Kidney glomerular epithelial cell (primary cell): ENCODE measurements at regions not wholly inside any gene's neighbourhood (a gene's known extent, or its start where the extent isn't known, plus 50 kb on each side); places are given as distances from the start of the nearest gene placed in this dataset.

ENCODE experiments used
- DNase-seq: peaks from one replicate; lab custom pipeline; 2025; lab: John Stamatoyannopoulos, UW

DNA sequence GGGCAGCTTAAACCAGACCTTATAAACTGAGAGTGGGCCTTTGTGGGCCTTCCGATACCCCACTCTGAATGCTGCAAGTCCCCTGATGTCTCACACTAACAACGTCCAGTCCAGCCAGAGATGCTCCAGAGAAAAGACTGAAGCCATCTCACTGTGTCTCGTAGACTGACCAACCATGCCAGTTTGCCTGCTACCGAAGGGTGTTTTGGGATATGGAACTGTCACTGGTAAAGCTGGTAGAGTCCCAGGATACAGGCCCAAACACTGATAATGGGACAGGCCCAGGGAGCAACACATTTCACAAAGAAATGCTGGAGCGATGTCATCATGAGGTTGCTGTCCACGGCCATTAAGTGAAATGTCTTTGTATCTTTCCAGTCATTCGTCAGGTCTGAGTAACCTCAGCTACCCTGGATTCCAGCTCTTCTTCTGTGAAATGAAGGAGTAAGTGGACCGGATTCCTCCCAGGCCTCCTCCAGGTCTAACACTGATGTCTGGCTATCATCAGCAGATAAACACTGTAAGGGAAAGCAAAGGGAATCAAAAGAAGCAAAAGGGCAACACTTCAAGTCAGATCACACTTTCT lies 81.6 kb downstream of the SLC5A7 start:
- no peak for DNase-seq

DNA sequence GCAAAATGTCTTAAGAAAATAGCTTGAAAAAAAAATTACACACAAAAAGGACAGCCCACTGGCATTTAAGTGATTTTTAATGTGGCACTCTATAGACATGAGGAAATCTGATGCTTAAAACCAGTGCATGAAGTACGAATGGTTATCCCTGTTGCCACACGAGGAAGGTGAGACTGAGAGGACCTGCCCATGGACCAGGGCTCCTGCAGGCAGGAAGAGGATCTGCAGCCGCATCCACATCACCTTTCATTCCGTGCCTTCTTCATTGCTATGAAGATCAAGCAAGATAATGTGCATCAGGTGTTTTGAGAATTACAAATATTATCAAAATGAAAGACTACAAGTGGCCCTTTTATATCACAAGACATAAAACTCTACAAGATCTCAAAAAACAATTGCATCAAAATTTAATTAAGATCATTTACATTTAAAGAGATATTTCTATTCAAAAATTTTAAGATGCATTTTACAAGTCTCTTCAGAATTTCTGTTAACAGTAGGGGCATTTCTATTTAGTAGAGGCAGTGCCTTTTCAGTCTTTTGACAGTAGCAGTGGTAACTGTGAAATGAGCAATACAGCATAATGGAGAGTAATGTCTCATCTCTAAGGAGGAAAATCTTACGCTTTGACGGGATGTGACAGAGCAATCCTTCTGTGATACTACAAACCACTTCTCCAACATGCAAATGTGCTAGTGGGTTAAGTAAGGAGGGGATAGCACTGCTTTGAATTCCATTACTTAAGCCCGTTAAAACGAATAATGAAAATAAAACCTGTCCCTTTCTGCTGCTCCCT lies 83.4 kb downstream of the SLC5A7 start:
- DNase-seq, result no peak

DNA sequence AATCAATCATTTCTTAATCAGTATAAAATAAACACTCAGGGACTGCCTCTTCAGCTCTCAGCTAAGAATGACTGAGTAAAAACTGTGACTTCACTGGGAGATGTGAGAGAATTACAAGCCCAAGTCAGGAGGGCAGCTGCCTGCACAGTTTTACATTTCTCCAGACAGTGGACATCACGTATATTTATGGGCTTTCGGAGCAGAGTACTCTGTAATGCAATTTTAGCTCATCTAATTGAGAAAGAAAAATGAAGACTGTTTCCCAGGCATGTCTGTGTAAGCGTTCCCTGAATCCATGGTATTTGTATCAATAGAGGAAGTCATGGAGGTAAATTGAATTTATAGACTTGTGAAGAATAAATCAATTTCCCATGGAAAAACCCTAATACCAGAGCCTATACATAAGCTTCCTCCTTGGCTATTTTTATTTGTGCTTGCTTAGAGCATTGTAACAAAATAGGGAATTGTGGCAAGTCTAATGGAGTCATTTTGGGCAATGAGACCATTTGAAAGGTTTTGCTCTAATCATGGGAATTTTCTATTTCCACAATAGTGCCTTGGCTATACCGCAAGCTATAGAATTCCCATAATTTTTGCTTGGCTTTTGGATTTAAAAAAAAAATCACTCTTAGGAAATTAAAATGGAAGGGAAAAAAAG lies 87.2 kb downstream of the SLC5A7 start:
- DNase-seq, result no peak

DNA sequence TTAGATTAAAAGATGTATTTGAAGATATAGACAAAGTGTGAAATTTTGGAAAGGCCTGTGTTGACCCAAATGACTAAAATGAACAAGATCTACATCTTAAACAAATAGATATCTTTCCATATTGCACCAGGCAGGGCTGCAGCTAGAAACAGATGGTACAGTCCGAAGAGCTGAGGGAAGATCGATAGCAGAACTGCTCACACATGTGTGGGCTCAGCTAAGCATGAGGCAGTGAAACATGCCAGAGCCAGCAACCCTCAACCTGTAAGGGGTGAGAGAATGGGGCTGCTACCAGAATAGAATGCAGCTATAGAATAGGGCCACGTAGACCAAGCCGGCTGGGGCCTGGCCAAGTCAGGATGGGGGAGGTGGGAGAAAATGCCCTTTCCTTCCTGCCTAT lies 87.8 kb downstream of the SLC5A7 start:
- no peak for DNase-seq

DNA sequence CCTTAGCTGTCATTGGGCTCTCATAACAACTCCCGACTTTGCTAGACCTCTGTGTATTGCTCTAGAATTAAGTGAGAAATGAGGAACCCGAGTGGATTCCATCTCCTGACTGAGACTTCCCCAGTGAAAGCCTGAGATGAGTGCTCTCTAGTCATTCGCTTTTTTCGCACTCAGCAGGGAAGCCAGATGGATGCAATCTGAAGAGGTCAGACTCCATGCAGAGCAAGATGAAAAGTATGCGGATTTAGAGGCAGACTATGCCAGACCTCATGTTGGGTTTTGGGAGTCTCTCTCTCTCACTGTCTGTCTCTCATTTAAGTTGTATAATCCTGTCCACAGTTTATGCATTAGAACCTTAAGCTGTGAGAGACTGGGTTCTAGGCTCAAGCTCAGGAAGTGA lies 88.6 kb downstream of the SLC5A7 start:
- DNase-seq, result no peak

DNA sequence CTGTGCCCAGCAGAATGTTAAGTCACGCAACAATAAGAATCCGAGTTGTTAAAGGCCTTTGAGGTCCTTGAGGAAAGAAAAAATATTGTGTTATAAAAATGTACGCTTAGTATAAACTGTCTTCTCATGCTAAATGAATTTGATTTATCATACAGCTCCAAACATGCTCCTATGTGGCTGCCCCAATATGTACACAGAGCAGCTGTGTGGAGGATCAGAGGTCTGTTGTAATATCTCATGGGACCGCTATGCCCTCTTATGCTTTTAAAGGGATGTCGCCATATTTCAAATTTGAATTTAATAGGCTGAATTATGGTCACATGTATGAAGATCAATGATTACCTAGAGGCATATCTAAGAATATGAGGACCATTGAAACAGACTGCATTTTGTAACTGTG lies 90.2 kb downstream of the SLC5A7 start:
- DNase-seq, result no peak

DNA sequence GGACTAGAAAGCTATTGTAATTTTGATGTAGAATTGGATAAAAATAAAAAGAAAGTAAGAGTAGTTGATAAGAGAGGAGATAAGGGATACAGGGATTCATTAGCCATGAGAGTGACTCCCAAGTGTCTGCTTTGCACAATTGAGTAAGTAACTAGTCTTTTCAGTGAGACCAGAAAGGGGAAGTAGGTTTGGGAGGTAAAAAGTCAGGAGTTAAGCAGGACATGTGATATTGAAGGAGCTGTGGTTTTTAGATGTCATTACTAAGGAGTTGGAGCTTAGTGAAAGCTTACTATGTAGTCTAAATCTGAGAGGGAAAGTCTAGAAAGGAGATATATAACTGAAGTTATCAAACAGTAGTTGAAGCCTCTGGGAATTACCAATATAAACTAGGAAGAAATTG lies 93.4 kb downstream of the SLC5A7 start:
- DNase-seq, result no peak

DNA sequence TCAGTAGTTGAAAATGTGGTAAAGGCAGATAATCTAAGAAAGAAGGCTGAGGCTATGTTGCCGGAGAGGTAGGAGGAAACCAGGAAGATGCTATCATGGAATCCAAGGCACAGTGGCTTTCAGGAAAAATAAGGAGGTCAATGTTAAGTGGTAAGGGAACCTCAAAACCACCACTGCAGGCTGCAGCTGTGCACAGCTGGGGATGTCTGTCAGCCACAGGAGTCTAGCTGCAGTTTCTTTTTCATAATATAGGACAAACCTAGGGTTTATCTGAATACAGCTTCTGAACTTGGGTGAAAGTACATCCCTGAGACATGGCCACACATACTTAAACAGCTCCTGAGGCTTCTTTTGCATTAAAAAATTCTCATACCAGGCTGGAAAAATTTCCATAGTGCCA lies 93.9 kb downstream of the SLC5A7 start:
- DNase-seq, result no peak

DNA sequence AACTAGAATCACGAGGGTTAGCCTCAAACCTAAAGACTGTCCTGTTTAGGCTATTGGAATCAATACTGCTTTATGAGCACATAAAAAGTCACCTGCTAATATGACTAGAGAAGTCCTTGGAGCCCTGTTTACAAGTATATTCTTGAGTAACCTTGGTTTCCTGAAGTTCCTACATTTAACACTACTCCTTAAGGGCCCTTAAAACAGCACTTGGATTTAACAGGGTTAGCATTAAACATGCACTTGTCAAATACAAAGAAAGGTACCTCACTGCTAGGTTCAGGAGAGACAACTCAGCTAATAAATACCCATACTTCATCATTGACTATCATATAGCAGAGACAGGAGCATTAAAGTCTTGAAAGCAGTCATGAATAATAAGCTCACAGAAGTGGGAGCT lies 96.7 kb downstream of the SLC5A7 start:
- DNase-seq, result no peak

DNA sequence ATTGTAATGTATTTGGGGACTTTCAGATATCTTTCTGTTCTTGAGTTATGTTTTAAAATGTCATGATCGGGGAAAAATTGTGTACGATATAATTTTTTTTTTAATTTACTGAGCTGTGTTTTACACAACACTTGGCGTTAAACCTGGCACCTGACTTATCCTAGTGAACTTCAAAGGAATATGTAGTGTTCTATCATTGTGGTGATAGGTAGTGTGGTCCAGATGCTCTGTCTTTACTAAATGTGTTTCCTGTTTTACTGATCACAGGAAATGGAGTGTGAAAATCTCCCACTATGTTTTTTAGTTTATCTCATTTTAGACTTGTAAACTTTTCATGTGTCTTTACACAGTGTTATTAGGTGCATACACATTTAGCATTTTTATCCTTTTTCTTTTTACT lies 98.0 kb downstream of the SLC5A7 start:
- DNase-seq, result no peak

DNA sequence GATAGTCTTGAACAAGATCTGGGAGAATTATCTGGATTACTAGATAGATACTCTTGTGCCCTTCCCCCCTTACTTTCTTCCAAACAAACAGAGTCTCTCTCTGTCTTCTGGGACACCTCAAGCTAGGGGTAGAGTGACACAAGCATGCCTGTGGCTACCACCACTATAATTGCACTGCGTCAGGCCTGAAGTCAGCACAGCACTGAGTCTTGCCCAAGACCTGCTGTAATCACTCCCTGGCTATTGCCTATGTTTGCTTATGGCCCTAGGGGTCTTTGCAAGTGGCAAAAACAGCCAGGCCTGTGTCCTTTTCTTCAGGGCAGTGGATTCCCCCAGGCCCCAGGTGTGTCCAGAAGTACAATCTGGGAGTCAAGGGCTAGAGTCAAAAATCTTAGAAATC lies 106.6 kb downstream of the SLC5A7 start:
- DNase-seq, result no peak

DNA sequence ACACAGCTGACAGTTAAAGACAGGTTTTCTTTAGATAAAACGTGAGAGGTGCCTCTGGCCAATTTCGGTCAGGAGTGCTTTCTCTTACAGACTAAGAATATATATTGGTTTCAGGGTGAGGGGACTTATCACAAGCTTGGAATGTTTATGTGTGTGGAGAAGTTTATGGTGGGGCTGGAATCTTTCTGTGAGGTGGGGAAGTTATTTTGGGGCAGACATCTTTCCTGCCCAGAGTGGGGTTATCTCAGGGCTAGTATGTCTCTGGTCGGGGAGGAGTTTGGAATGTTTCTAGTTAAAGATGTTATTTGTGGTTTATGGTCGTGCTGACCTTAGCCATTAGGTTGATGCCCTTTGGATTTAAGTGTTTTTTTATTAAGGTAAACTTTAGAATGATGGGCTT lies 115.2 kb downstream of the SLC5A7 start:
- no peak for DNase-seq

DNA sequence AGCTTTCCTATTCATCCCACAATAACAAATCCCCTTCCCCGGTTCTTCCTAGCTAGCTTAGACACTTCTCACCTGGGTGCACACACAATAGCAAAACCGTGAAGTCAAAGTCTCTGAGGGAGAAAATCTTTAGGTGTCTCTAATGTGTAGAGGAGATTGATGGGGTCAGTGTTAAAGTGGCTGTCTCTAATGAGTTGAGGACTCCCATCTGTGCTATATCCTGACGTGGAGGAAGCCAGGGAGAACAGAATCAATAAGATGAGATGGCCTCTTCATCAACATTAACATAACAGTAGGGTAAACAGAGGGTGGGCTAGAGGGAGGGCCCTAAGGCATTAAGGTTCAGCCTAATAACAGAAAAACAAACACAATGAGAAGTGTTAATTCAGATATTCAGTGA lies 120.4 kb downstream of the SLC5A7 start:
- no peak for DNase-seq

DNA sequence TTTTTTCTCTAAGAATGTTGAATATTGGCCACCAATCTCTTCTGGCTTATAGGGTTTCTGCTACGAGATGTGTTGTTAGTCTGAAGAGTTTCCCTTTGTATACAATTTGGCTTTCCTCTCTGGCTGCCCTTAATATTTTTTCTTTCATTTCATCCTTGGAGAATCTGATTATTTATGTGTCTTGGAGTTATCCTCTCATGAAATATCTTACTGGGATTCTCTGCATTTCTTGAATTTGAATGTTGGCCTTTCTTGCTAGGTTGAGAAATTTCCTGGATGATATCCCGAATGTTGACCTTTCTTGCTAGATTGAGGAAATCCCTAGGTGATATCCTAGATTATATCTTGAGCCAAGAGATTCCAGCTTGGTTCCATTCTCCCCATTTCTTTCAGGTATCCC lies 125.6 kb downstream of the SLC5A7 start:
- no peak for DNase-seq

DNA sequence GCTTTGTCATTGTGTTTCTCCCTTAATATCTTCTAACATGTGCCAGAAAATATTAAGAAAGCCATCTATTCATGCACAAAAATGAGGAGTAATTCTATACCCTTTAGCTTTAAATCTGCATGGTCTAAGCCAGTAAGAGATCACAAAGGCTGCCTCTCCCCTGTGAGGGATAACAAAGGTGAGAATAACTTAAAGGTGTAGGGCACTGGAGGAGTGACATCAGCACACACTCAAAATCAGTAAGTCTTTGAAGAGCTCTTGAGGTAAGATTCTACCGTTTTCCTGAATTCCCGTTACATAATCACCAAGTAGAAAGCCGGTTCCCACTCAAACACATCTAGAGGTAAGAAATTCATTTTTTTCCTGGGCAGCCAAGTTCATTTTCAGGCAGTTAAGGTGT lies 123.9 kb upstream of the SULT1C3 start:
- no peak for DNase-seq

DNA sequence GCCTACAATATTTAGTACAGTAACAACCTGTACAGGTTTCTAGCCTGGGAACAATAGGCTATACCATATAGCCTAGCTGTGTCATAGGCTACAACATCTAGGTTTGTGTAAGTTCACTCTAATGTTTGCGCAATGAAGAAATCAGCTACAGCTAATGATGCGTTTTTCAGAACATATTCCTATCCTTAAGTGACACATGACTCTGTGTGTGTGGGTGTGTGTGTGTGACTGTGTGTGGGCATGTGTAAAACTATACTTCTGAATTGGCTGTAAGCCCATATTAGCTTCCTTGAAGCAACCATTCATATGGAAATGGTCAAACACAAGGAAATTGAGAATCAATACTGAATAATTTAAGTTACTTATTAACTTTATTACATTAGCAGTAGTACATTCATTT lies 120.8 kb upstream of the SULT1C3 start:
- DNase-seq, result no peak

DNA sequence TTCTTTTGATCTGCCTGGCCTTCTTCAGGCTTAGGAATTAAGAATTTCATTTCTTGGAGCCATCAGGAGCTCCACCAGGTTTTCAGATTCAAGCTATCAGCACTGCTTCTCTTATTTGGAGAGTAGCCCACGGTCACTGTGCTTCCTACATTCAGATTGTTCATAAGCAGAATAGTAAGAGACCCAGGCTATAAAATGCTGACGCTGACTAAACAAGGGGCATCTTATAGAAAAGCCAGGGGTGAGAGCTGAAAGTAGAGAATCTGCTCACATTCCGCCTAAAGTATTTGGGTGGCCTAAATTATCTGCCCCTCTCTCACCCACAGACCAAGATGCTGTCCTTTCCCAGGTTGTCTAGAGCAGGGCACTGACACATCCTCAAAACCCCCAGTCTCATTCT lies 120.3 kb upstream of the SULT1C3 start:
- no peak for DNase-seq

DNA sequence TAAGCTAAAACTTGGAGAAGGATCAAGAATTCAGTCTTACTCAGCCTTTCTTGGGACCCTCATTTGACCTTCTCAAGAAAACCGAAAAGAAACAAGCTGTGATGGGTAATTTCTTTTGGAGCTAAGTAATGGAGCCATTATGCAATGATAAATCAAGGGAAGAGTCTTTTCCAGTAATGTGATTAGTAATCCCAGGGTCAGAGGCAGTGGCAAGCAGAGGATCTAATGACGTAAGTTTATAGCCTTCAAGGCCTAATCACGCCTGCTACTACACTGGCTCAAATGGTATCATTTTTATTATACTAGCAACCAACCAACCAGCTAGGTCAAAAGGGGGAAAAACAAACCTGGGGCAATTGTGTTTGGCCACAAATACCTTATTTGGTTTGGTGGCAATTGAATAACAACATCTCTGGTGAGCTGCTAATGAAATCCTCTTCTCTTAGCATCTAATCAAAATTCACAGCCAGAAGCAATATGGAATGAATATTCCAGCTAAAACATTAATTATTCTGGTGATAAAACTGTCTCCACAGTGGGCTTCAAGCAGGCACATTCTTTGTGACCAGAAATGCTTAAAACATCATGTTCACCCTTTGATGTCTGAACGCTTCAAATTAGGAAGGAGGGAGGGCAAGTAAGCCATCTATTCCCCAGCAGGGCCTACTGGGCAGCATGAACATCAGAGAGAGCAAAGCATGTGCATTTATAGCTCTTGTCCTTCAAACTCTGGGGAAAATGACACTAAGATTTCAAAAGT lies 114.9 kb upstream of the SULT1C3 start:
- DNase-seq, result no peak

DNA sequence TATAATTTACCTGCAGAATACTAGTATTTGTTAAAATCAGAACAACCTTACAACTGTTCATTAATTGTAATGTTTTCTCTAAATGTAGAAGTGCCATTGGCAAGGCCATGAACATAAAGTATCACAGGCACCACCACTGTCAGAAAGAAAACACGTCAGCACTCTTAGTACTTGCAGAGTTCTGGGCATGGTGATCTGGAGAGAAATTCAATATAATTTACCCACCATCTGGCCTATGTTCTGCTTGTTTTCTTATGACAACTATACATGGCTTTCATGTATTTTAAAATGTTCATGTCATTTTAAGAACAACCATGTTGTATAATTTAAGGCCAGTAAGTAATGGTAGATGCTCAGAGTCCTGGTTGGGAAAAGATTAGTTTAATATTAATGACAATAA lies 114.2 kb upstream of the SULT1C3 start:
- no peak for DNase-seq

DNA sequence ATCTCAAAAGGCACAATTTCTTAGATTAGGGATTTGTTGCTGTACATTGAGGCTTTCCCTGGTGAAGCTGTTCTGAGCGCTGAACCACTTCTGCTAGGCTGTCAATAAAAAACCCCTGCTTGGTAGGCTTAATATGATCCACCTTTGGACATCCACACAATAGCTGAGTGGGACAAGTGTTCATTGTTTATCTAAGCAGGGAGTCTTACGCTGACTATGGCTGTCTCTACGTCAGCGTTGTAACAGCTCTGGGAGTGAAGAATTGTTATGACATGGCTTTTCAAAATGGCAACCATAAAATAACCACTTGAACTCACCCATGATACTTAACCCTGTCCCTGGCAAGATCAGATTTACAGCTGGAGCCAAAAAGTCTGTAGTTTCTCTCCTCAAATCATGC lies 111.5 kb upstream of the SULT1C3 start:
- DNase-seq, result no peak

DNA sequence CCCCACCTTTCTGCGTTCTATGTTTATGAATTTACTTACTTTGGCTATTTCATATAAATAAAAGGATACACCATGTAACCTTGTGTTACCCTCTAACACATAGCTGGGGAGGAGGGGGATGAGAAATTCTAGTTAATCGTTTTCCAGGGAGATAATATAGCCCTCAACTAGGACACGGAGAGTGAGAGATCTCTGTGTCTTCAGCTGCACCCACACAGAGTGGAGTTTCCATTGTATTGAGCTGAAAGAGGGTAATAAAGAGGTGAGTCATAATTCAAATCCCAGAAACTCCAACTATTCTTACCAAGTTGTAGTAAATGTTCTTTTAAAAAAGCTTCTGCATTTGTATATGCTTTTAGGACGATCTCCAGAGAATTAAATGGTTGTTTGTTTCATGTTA lies 110.1 kb upstream of the SULT1C3 start:
- DNase-seq, result no peak

DNA sequence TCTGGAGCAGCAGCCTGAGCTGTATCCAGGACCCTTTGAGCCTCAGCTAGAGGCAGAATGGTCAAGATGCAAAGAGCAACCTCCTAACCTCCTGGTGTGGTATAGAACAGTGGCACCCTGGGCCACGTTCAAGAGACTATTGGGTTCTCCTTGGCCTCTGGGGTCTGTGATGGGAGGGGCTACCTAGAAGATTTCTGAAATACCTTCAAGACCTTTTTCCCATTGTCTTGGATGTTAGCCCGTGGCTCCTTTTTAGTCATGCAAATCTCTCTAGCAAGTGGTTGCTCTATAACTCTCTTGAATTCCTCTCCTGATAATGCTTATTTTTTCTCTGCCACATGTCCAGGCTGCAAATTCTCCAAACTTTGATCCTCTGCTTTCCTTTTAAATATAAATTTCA lies 106.3 kb upstream of the SULT1C3 start:
- DNase-seq, result no peak

DNA sequence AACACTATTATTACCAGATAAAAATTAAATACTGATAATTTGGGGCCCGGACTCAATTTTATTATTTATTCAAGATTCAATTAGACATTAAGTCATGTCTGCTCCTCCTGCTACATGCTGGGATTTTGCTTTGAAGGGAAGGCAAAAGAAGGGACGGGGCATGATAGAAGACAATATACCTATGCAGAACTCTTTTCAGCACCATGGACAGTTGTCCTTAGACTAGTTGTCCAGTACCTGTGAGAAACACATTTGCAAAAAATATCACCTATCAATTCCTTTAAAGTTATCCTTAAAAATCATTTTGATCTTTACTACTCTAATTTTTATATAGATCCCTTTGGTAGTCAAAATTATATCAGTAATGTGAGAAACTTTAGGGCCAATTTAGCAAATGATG lies 100.2 kb upstream of the SULT1C3 start:
- DNase-seq, result peak; percentile 25
